SK-N-SH (cell line): ENCODE measurements at regions not wholly inside any gene's neighbourhood (a gene's known extent, or its start where the extent isn't known, plus 50 kb on each side); places are given as distances from the start of the nearest gene placed in this dataset.

Source experiments
- CTCF ChIP-seq: fragments of 200-600 bp; sonication (generic); IDR thresholded peaks from 2 replicates; pipeline ENCODE4 v1.6.1; 2017; ENCODE audit warnings: antibody characterized with exemption, mild to moderate bottlenecking, moderate library complexity
- FOXM1 ChIP-seq: IDR thresholded peaks from 2 replicates; pipeline ENCODE4 v1.4.0; 2012; ENCODE audit warnings: low read depth, mild to moderate bottlenecking
- JUND ChIP-seq: IDR thresholded peaks from 2 replicates; pipeline ENCODE4 v1.4.0; 2012
- NFIC ChIP-seq: IDR thresholded peaks from 2 replicates; pipeline ENCODE4 v1.4.0; 2012; ENCODE audit warnings: borderline replicate concordance
- RAD21 ChIP-seq: IDR thresholded peaks from 2 replicates; pipeline ENCODE4 v1.6.1; 2012; ENCODE audit warnings: mild to moderate bottlenecking, low read length
- RCOR1 ChIP-seq: fragments of 150-350 bp; IDR thresholded peaks from 2 replicates; pipeline ENCODE4 v1.6.1; 2017; ENCODE audit warnings: antibody characterized with exemption, low read length
- RFX5 ChIP-seq: IDR thresholded peaks from 2 replicates; pipeline ENCODE4 v1.6.1; 2012; ENCODE audit warnings: mild to moderate bottlenecking, improper control_type of control experiment, low read length
- RXRA ChIP-seq: IDR thresholded peaks from 2 replicates; pipeline ENCODE4 v1.4.0; 2012; ENCODE audit warnings: low read depth, mild to moderate bottlenecking, borderline replicate concordance
- SIN3A ChIP-seq: IDR thresholded peaks from 2 replicates; pipeline ENCODE4 v1.6.1; 2012; ENCODE audit warnings: low read depth, mild to moderate bottlenecking, low read length, moderate library complexity, borderline replicate concordance
- TAF1 ChIP-seq: IDR thresholded peaks from 2 replicates; pipeline ENCODE4 v1.6.1; 2012; ENCODE audit warnings: low read depth, mild to moderate bottlenecking, low read length, moderate library complexity, borderline replicate concordance
- TEAD4 ChIP-seq: IDR thresholded peaks from 2 replicates; pipeline ENCODE4 v1.4.0; 2012; ENCODE audit warnings: mild to moderate bottlenecking, borderline replicate concordance; ENCODE audit not compliant: insufficient read depth
- TF ChIP-seq, protein P1 (sequence below): fragments of 150-350 bp; IDR thresholded peaks from 2 replicates; pipeline ENCODE4 v1.6.1; 2016; ENCODE audit warnings: mild to moderate bottlenecking, low read depth, low read length
- TF ChIP-seq, protein P2 (sequence below): IDR thresholded peaks from 2 replicates; pipeline ENCODE4 v1.4.0; 2012; ENCODE audit warnings: low read depth
- TF ChIP-seq, protein P3 (sequence below): IDR thresholded peaks from 2 replicates; pipeline ENCODE4 v1.6.1; 2012; ENCODE audit warnings: mild to moderate bottlenecking, low read depth, low read length, moderate library complexity

- TF ChIP-seq JUND = no peak
- TF ChIP-seq FOXM1 = no peak
- no peak for TF ChIP-seq CTCF
- no peak for TF ChIP-seq RFX5
- TF ChIP-seq, protein P1, sequence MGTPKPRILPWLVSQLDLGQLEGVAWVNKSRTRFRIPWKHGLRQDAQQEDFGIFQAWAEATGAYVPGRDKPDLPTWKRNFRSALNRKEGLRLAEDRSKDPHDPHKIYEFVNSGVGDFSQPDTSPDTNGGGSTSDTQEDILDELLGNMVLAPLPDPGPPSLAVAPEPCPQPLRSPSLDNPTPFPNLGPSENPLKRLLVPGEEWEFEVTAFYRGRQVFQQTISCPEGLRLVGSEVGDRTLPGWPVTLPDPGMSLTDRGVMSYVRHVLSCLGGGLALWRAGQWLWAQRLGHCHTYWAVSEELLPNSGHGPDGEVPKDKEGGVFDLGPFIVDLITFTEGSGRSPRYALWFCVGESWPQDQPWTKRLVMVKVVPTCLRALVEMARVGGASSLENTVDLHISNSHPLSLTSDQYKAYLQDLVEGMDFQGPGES = no peak
- TF ChIP-seq TAF1 = no peak
- no peak for TF ChIP-seq TEAD4
- TF ChIP-seq NFIC = no peak
- no peak for TF ChIP-seq RXRA
- no peak for TF ChIP-seq RAD21
- no peak for TF ChIP-seq SIN3A
- TF ChIP-seq, protein P2, sequence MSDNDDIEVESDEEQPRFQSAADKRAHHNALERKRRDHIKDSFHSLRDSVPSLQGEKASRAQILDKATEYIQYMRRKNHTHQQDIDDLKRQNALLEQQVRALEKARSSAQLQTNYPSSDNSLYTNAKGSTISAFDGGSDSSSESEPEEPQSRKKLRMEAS = no peak
- TF ChIP-seq RCOR1 = no peak
- TF ChIP-seq, protein P3, sequence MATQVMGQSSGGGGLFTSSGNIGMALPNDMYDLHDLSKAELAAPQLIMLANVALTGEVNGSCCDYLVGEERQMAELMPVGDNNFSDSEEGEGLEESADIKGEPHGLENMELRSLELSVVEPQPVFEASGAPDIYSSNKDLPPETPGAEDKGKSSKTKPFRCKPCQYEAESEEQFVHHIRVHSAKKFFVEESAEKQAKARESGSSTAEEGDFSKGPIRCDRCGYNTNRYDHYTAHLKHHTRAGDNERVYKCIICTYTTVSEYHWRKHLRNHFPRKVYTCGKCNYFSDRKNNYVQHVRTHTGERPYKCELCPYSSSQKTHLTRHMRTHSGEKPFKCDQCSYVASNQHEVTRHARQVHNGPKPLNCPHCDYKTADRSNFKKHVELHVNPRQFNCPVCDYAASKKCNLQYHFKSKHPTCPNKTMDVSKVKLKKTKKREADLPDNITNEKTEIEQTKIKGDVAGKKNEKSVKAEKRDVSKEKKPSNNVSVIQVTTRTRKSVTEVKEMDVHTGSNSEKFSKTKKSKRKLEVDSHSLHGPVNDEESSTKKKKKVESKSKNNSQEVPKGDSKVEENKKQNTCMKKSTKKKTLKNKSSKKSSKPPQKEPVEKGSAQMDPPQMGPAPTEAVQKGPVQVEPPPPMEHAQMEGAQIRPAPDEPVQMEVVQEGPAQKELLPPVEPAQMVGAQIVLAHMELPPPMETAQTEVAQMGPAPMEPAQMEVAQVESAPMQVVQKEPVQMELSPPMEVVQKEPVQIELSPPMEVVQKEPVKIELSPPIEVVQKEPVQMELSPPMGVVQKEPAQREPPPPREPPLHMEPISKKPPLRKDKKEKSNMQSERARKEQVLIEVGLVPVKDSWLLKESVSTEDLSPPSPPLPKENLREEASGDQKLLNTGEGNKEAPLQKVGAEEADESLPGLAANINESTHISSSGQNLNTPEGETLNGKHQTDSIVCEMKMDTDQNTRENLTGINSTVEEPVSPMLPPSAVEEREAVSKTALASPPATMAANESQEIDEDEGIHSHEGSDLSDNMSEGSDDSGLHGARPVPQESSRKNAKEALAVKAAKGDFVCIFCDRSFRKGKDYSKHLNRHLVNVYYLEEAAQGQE = no peak
Observed at GRCh38 chr5:166331521-166331920, 1959.9 kb upstream of the WWC1 start.
